ENCODE measurements at regions not wholly inside any gene's neighbourhood (a gene's known extent, or its start where the extent isn't known, plus 50 kb on each side); places are given as distances from the start of the nearest gene placed in this dataset.
"Not testable (repeated sequence)": the region's sequence is repeated elsewhere in the genome, so short reads cannot be mapped to it uniquely, and the experiment has no call there.

- CTCF ChIA-PET, result interaction anchor here (0.6 kb wide), 1 partner anchor 55 kb away, joined by 4 read pairs; no protein-coding TSS in a partner anchor
- Mint-ChIP-seq H3K9me3 (ENCODE audit: low read depth, unreplicated experiment) (no peaks in the 10 kb centered on the region), H3K36me3 (ENCODE audit: insufficient read depth, unreplicated experiment) (no peaks in the 10 kb centered on the region), H3K27me3 (ENCODE audit: unreplicated experiment) (no peaks in the 10 kb centered on the region), H3K27ac (ENCODE audit: unreplicated experiment) (no peak overlapping the region), H3K4me3 (ENCODE audit: low read depth, unreplicated experiment) (no peak overlapping the region), H3K4me1 (ENCODE audit: low read depth, unreplicated experiment) (peaks cover 13% of the 10 kb centered on the region)
- no peak for TF ChIP-seq CTCF (IDR thresholded peaks at IDR 0.05; ENCODE audit: unreplicated experiment)
- intact Hi-C loops (cut with micrococcal nuclease; ENCODE audit: unreplicated experiment), result no loop called here
- no peak for DNase-seq
- no TSS peak for BruUV-seq (replicated peaks)
These were observed 267.8 kb upstream of the ANKRD50 start for GRCh38 chr4:124980276-124980752.

- intact Hi-C loops (cut with micrococcal nuclease; ENCODE audit: unreplicated experiment); H3K9me3 Mint-ChIP-seq (ENCODE audit: low read depth, unreplicated experiment); CTCF ChIA-PET; H3K4me3 Mint-ChIP-seq (ENCODE audit: low read depth, unreplicated experiment); H3K36me3 Mint-ChIP-seq (ENCODE audit: insufficient read depth, unreplicated experiment); BruUV-seq (replicated peaks); DNase-seq; H3K27ac Mint-ChIP-seq (ENCODE audit: unreplicated experiment); H3K27me3 Mint-ChIP-seq (ENCODE audit: unreplicated experiment): not testable (repeated sequence)
- peaks cover 20% of the 10 kb centered on the region for H3K4me1 Mint-ChIP-seq (ENCODE audit: low read depth, unreplicated experiment)
These were observed 266.0 kb upstream of the ANKRD50 start for GRCh38 chr4:124978536-124978935.

- Mint-ChIP-seq H3K9me3 (ENCODE audit: low read depth, unreplicated experiment) (no peaks in the 10 kb centered on the region), H3K36me3 (ENCODE audit: insufficient read depth, unreplicated experiment) (no peaks in the 10 kb centered on the region), H3K27me3 (ENCODE audit: unreplicated experiment) (no peaks in the 10 kb centered on the region), H3K4me3 (ENCODE audit: low read depth, unreplicated experiment) (no peak overlapping the region), H3K4me1 (ENCODE audit: low read depth, unreplicated experiment) (peaks cover 26% of the 10 kb centered on the region), H3K27ac (ENCODE audit: unreplicated experiment) (no peak overlapping the region)
- DNase-seq, result no peak
- CTCF ChIA-PET, result no interaction called here
- TF ChIP-seq CTCF (IDR thresholded peaks at IDR 0.05; ENCODE audit: unreplicated experiment), result no peak
- intact Hi-C loops (cut with micrococcal nuclease; ENCODE audit: unreplicated experiment), result no loop called here
- no TSS peak for BruUV-seq (replicated peaks)
These were observed 264.5 kb upstream of the ANKRD50 start for GRCh38 chr4:124977045-124977444.

GRCh38 chr4:124974152-124974551 is 261.6 kb upstream of the ANKRD50 start:
- BruUV-seq (replicated peaks), result no TSS peak
- H3K4me3 Mint-ChIP-seq (ENCODE audit: low read depth, unreplicated experiment), result no peak overlapping the region
- no peaks in the 10 kb centered on the region for H3K27me3 Mint-ChIP-seq (ENCODE audit: unreplicated experiment)
- H3K36me3 Mint-ChIP-seq (ENCODE audit: insufficient read depth, unreplicated experiment), result no peaks in the 10 kb centered on the region
- DNase-seq, result no peak
- CTCF ChIA-PET, result no interaction called here
- intact Hi-C loops (cut with micrococcal nuclease; ENCODE audit: unreplicated experiment), result no loop called here
- no peaks in the 10 kb centered on the region for H3K9me3 Mint-ChIP-seq (ENCODE audit: low read depth, unreplicated experiment)
- peak overlapping the region; percentile 89 for H3K27ac Mint-ChIP-seq (ENCODE audit: unreplicated experiment)
- H3K4me1 Mint-ChIP-seq (ENCODE audit: low read depth, unreplicated experiment), result peaks cover 26% of the 10 kb centered on the region
- no peak for TF ChIP-seq CTCF (IDR thresholded peaks at IDR 0.05; ENCODE audit: unreplicated experiment)

- Mint-ChIP-seq H3K27ac (ENCODE audit: unreplicated experiment) (peak overlapping the region; percentile 89), H3K9me3 (ENCODE audit: low read depth, unreplicated experiment) (no peaks in the 10 kb centered on the region), H3K4me3 (ENCODE audit: low read depth, unreplicated experiment) (no peak overlapping the region), H3K36me3 (ENCODE audit: insufficient read depth, unreplicated experiment) (no peaks in the 10 kb centered on the region), H3K27me3 (ENCODE audit: unreplicated experiment) (no peaks in the 10 kb centered on the region), H3K4me1 (ENCODE audit: low read depth, unreplicated experiment) (peaks cover 26% of the 10 kb centered on the region)
- CTCF ChIA-PET, result no interaction called here
- no TSS peak for BruUV-seq (replicated peaks)
- no peak for TF ChIP-seq CTCF (IDR thresholded peaks at IDR 0.05; ENCODE audit: unreplicated experiment)
- no peak for DNase-seq
- intact Hi-C loops (cut with micrococcal nuclease; ENCODE audit: unreplicated experiment), result no loop called here
These were observed 261.2 kb upstream of the ANKRD50 start for GRCh38 chr4:124973716-124974115.

Data from Calu3 (cell line).